Neuron (in vitro differentiated cells): ENCODE measurements at regions not wholly inside any gene's neighbourhood (a gene's known extent, or its start where the extent isn't known, plus 50 kb on each side); places are given as distances from the start of the nearest gene placed in this dataset.
"Not testable (repeated sequence)": the region's sequence is repeated elsewhere in the genome, so short reads cannot be mapped to it uniquely, and the experiment has no call there.

Experiments
- H2AFZ ChIP-seq: one replicate; pipeline ENCODE4 v1.6.1; 2013; ENCODE audit warnings: low read depth, mild to moderate bottlenecking, inconsistent platforms, low read length, moderate library complexity
- H3K27me3 ChIP-seq: one replicate; pipeline ENCODE4 v1.6.1; 2013; ENCODE audit warnings: low read length; ENCODE audit not compliant: insufficient read depth
- H3K36me3 ChIP-seq: one replicate; pipeline ENCODE4 v1.6.1; 2013; ENCODE audit warnings: low read length; ENCODE audit not compliant: insufficient read depth
- H3K4me1 ChIP-seq: one replicate; pipeline ENCODE4 v1.6.1; 2013; ENCODE audit warnings: low read length; ENCODE audit not compliant: insufficient read depth
- H3K4me3 ChIP-seq: 2 replicates; pipeline ENCODE4 v1.5.1; 2013; ENCODE audit warnings: mild to moderate bottlenecking, low read length, moderate library complexity
- H3K9me3 ChIP-seq: one replicate; pipeline ENCODE4 v1.6.1; 2013; ENCODE audit warnings: low read length

DNA sequence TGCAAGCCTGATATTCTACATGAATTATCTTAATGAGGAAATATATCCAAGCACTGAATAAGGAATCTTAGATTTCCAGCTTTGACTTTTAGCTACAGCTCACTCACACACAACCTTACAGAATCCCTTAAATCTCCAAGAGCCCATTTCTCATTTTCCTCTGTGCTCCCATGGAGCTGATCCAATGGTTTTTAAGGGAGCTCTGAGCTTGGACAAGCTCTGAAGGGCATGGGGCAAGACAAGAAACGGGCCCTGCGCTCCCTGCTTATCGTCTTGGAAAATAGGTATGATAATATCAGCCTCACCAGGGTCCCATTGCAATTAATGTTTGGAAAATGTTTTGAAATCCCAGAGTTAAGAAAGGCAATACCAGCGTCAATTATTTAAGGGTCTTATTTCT is 1021.7 kb downstream of the NR2F1-AS1 start:
- Histone ChIP-seq H2AFZ (no peak overlapping the region), H3K4me1 (peaks cover 52% of the 10 kb centered on the region), H3K9me3 (peaks cover 3% of the 10 kb centered on the region), H3K27me3 (no peaks in the 10 kb centered on the region), H3K4me3 (no peak overlapping the region), H3K36me3 (no peaks in the 10 kb centered on the region)

DNA sequence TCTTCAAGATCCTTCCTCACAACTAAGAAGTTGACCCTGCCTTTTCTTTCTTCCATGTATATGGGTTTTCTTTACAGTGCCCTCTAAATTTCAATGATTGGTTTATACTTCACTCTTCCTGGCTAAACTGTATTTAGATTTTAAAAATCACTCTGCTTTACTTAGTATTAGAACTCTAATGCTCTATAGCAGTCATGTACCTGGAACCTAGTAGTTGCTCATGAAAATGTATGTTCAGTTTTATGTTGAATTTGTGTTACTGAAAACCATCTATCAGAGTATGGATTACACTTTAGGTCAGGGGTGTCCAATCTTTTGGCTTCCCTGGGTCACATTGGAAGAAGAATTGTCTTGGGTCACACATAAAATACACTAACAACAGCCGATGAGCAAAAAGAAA is 1024.3 kb downstream of the NR2F1-AS1 start:
- Histone ChIP-seq H3K27me3 (no peaks in the 10 kb centered on the region), H2AFZ (no peak overlapping the region), H3K4me3 (no peak overlapping the region), H3K36me3 (no peaks in the 10 kb centered on the region), H3K4me1 (peaks cover 33% of the 10 kb centered on the region), H3K9me3 (peaks cover 3% of the 10 kb centered on the region)

DNA sequence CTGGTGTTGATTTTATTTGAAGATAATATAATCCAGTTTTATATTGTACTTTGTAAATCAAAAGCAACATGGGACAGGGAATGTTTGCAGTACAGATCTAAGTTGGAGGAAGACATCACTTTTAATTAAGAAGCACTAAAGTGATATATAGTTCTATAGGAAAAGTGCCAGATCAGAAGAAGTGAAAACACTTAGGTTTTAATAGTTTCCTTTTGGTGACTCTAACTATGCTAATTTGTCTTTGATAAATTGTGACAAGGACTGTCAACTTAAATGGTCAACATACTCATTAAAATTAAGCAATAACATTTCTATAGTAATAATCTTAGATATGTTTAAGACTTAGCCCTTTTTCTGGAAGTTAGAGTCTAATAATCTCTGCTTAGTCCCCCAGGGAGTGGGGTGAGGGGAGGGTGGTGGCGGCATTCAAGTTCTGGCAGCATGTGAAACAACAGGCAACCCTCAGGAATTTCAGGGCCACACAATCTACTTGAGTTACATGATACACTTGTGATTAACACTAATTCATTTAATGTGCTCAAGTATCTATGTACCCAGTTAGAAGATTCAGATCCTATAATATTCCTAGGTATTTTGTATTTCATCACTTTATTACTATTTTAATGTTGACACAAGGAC is 1026.5 kb downstream of the NR2F1-AS1 start:
- H3K27me3 ChIP-seq, result no peaks in the 10 kb centered on the region
- peaks cover 3% of the 10 kb centered on the region for H3K9me3 ChIP-seq
- H3K4me3 ChIP-seq, result no peak overlapping the region
- H2AFZ ChIP-seq, result no peak overlapping the region
- no peaks in the 10 kb centered on the region for H3K36me3 ChIP-seq
- peaks cover 16% of the 10 kb centered on the region for H3K4me1 ChIP-seq

GRCh38 chr5:92553326-92553725 is 1027.7 kb downstream of the NR2F1-AS1 start:
- Histone ChIP-seq H3K27me3 (no peaks in the 10 kb centered on the region), H3K36me3 (no peaks in the 10 kb centered on the region), H2AFZ (no peak overlapping the region), H3K9me3 (peaks cover 3% of the 10 kb centered on the region), H3K4me3 (no peak overlapping the region), H3K4me1 (peaks cover 8% of the 10 kb centered on the region)

- Histone ChIP-seq H3K4me3 (no peak overlapping the region), H3K36me3 (no peaks in the 10 kb centered on the region), H3K4me1 (peaks cover 7% of the 10 kb centered on the region), H2AFZ (no peak overlapping the region), H3K27me3 (no peaks in the 10 kb centered on the region), H3K9me3 (peaks cover 3% of the 10 kb centered on the region)
These were observed 1028.5 kb downstream of the NR2F1-AS1 start for GRCh38 chr5:92552206-92553160.

DNA sequence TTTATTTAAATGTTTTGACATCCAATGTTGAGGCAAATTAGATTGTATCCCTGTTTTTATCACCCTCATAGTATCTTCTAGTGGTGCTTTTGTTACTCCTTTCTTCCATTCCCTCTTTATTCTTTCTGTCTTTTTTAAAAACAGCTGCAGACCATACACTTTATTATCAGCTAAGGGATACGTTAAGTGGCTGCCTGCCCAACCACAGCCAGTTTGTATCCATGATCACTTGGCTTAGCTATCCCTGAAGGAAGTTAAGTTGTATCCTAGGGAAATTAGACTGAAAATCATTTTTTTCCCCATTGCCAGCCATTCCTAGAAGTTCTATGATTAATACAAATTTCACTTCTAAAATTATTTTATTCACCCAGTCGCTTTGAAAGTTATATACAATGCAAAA is 1032.7 kb downstream of the NR2F1-AS1 start:
- peaks cover 13% of the 10 kb centered on the region for H3K4me1 ChIP-seq

GRCh38 chr5:92544596-92544995 is 1036.4 kb downstream of the NR2F1-AS1 start:
- Histone ChIP-seq H3K4me1 (peaks cover 10% of the 10 kb centered on the region), H3K36me3 (no peaks in the 10 kb centered on the region), H3K9me3 (peaks cover 2% of the 10 kb centered on the region), H2AFZ (no peak overlapping the region), H3K27me3 (no peaks in the 10 kb centered on the region), H3K4me3 (no peak overlapping the region)

More for the DNA sequence above, 1032.7 kb downstream of the NR2F1-AS1 start:
- Histone ChIP-seq H2AFZ (no peak overlapping the region), H3K9me3 (peaks cover 2% of the 10 kb centered on the region), H3K36me3 (no peaks in the 10 kb centered on the region), H3K27me3 (no peaks in the 10 kb centered on the region), H3K4me3 (no peak overlapping the region)

DNA sequence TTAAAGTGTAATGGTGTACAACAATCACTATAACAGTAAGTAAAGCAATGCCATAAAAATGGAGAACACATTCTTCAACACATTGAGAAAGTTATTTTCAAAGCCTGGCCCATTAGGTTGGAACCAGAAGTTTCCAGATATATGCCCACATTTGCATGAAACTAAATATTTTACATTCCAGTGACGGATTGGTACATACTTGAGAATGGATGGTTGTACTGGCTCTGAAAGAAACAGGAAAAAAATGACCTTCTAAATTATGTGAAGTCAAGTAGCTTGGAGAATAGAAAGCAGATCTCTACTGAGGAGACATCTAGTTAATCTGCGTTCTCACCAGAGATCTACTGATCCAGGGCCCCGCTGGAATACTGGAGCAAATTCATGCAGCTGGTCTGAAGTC is 1037.0 kb downstream of the NR2F1-AS1 start:
- H3K27me3 ChIP-seq, result no peaks in the 10 kb centered on the region
- peaks cover 6% of the 10 kb centered on the region for H3K4me1 ChIP-seq
- H3K4me3 ChIP-seq, result no peak overlapping the region
- no peaks in the 10 kb centered on the region for H3K36me3 ChIP-seq
- peaks cover 2% of the 10 kb centered on the region for H3K9me3 ChIP-seq
- no peak overlapping the region for H2AFZ ChIP-seq

DNA sequence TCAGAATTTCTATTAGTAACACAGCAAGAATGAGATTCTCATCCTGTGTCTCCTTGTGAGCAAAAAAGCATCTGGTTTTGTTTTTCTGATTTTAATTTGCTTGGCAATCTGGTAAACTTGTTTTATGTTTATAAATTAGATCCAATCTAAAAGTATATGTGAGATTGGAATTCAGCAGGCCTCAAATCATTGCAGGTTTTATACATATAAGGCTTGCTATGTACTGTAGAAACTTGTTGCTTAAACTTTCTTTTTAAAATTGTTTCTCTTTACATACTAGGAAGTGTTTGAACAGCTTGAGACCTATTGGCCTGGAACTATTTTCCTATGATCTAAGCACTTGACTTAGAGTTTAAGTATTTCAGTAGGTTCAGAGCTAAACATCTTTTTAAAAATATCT is 1037.8 kb downstream of the NR2F1-AS1 start:
- Histone ChIP-seq H3K4me1 (peaks cover 6% of the 10 kb centered on the region), H2AFZ (no peak overlapping the region), H3K36me3 (no peaks in the 10 kb centered on the region), H3K4me3 (no peak overlapping the region), H3K9me3 (peaks cover 2% of the 10 kb centered on the region), H3K27me3 (no peaks in the 10 kb centered on the region)

DNA sequence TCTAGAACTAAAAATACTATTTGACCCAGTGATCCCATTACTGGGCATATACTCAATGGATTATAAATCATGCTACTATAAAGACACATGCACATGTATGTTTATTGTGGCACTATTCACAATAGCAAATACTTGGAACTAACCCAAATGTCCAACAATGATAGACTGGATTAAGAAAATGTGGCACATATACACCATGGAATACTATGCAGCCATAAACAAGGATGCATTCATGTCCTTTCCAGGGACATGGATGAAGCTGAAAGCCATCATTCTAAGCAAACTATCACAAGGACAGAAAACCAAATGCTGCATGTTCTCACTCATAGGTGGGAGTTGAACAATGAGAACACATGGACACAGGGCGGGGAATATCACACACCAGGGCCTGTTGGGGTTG is 1039.0 kb downstream of the NR2F1-AS1 start:
- not testable (repeated sequence) for H3K4me3 ChIP-seq, H2AFZ ChIP-seq, H3K36me3 ChIP-seq, H3K27me3 ChIP-seq, H3K4me1 ChIP-seq, H3K9me3 ChIP-seq

DNA sequence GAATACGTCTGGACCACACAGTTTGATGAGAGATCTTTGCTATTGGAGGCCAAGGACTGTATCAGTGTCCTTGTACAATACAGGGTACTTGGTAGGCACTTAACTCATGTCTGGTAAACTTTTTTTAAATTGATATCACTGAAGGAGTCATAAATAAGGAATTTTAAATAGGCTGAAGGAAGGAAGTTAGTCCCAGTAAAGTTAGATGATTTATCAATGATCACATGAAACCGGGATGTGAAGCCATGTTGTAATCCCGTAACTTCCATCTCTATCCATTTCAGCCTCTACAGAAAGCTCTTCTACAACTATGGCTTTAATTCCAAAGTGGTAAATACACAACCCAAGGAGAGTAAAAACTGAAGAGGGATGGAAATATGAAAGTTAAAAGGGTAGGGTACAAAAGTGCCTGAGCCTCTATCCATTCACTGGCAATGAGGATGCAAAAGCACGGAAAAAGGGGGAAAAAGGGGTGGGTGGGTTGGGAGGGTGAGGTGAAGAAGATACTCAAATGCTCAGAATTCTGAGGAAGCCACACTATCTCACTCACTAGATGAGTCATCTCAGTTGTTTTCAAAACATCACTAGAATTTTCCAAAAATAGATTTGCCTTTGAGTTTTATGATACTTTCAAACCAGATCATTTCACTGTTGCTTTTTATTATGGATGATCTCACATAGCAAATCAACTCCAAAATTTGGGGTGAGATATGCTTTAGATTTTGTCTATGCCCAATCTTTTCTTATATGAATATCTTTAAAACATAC is 1053.5 kb downstream of the NR2F1-AS1 start:
- no peak overlapping the region for H3K4me3 ChIP-seq
- H3K9me3 ChIP-seq, result no peaks in the 10 kb centered on the region
- no peaks in the 10 kb centered on the region for H3K27me3 ChIP-seq

GRCh38 chr5:92525131-92525530 is 1055.9 kb downstream of the NR2F1-AS1 start:
- no peaks in the 10 kb centered on the region for H3K27me3 ChIP-seq
- no peaks in the 10 kb centered on the region for H3K9me3 ChIP-seq
- H3K4me3 ChIP-seq, result no peak overlapping the region
- no peaks in the 10 kb centered on the region for H3K36me3 ChIP-seq
- no peaks in the 10 kb centered on the region for H3K4me1 ChIP-seq
- no peak overlapping the region for H2AFZ ChIP-seq

More for the DNA sequence above, 1053.5 kb downstream of the NR2F1-AS1 start:
- Histone ChIP-seq H3K36me3 (no peaks in the 10 kb centered on the region), H3K4me1 (no peaks in the 10 kb centered on the region), H2AFZ (no peak overlapping the region)
